Keratinocyte (primary cell): ENCODE measurements at regions not wholly inside any gene's neighbourhood (a gene's known extent, or its start where the extent isn't known, plus 50 kb on each side); places are given as distances from the start of the nearest gene placed in this dataset.

ENCODE experiments used
- CTCF ChIP-seq, 3 experiments: IDR thresholded peaks in 1 of 3; conservative IDR thresholded peaks in 1 of 3; optimal IDR thresholded peaks in 1 of 3; 2 replicates in 2 of 3; 3 replicates in 1 of 3; pipeline versions ENCODE3 to v1.5.1; 2011; ENCODE audit warnings: low read length in 3 of 3, mild to moderate bottlenecking in 3 of 3, moderate library complexity in 2 of 3, control low read depth in 1 of 3, inconsistent platforms in 1 of 3; ENCODE audit not compliant: insufficient read depth in 2 of 3; ENCODE audit errors: extremely low read depth in 1 of 3
- EZH2 ChIP-seq: IDR thresholded peaks from one replicate; pipeline ENCODE4 v1.6.1; 2012; ENCODE audit warnings: inconsistent platforms, mild to moderate bottlenecking, low read length, moderate library complexity

- TF ChIP-seq CTCF (optimal IDR thresholded peaks at IDR 0.05 in 1 of 3, IDR thresholded peaks at IDR 0.05 in 1 of 3, conservative IDR thresholded peaks at IDR 0.05 in 1 of 3; ENCODE audit: extremely low read depth in 1 of 3, insufficient read depth in 2 of 3, low read length in 3 of 3) = no peak
- no peak for TF ChIP-seq EZH2
These were observed 534.0 kb downstream of the CBLN4 start for GRCh38 chr20:55471052-55472006.
